ENCODE measurements at regions not wholly inside any gene's neighbourhood (a gene's known extent, or its start where the extent isn't known, plus 50 kb on each side); places are given as distances from the start of the nearest gene placed in this dataset.

DNA sequence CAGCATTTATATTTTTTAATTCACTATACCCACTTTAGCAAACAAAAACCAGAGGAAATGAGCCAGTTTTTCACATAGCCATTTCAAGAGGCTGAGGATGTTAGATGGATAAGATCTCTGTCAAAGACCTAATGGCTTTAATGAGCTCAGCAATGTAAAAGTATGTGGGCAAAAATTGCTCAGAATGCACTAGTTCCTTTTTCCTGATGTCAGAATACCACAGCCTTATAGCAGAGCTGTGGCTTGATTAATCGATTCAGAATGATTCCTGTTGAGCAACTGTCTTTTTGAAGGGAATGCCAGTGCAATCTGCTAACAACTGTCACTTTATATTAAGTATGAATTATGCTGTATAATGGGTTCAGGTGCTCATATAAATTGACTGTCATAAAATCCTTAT is 100.6 kb upstream of the HIVEP1 start:
- Histone ChIP-seq H3K4me1 (no peaks in the 10 kb centered on the region), H3K27ac (no peak overlapping the region), H3K27me3 (no peaks in the 10 kb centered on the region), H3K9me3 (peaks cover 0 to 8% (median 0%) of the 10 kb centered on the region in 11 donors), H3K36me3 (no peaks in the 10 kb centered on the region), H3K4me3 (no peak overlapping the region)
- ATAC-seq, result no peak
- intact Hi-C loops (cut with DNase I), result loop anchor here in 1 of 10 donors (5.0 kb wide), 1 partner anchor 456 kb away; no protein-coding TSS in a partner anchor
- 81 to 90% methylated on average over 1 of the region's 1 CpG for WGBS, 2 donors
- DNase-seq, result no peak
- TF ChIP-seq, protein P1, sequence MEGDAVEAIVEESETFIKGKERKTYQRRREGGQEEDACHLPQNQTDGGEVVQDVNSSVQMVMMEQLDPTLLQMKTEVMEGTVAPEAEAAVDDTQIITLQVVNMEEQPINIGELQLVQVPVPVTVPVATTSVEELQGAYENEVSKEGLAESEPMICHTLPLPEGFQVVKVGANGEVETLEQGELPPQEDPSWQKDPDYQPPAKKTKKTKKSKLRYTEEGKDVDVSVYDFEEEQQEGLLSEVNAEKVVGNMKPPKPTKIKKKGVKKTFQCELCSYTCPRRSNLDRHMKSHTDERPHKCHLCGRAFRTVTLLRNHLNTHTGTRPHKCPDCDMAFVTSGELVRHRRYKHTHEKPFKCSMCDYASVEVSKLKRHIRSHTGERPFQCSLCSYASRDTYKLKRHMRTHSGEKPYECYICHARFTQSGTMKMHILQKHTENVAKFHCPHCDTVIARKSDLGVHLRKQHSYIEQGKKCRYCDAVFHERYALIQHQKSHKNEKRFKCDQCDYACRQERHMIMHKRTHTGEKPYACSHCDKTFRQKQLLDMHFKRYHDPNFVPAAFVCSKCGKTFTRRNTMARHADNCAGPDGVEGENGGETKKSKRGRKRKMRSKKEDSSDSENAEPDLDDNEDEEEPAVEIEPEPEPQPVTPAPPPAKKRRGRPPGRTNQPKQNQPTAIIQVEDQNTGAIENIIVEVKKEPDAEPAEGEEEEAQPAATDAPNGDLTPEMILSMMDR (IDR thresholded peaks at IDR 0.05), result no peak

DNA sequence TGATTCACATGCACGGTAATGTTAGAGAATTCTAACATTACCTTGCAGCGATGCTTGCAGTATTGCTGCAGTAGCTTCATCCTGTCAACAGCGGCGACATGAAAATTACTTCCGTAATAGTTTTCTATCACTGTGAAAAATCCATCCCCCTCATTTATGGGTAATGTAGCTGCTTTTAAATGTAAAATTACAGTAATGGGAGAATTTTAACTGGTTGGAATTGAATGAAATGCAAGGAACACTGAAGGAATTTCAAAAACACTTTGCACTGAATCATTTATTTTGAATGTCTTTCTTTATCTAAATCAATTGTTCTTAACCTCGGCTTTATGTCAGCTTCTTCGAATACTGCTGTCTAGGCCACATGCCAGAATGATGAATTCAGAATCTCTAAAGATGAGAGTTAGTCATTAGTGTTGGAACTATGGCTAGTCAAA is 102.4 kb upstream of the HIVEP1 start:
- no peaks in the 10 kb centered on the region for H3K36me3 ChIP-seq
- intact Hi-C loops (cut with DNase I), result loop anchor here in 1 of 10 donors (5.0 kb wide), 1 partner anchor 458 kb away; no protein-coding TSS in a partner anchor
- TF ChIP-seq, protein P1 (IDR thresholded peaks at IDR 0.05), result no peak
- WGBS, 2 donors, result 76 to 81% methylated on average over 7 of the region's 7 CpGs
- H3K4me3 ChIP-seq, result no peak overlapping the region
- no peaks in the 10 kb centered on the region for H3K4me1 ChIP-seq
- H3K9me3 ChIP-seq, result peaks cover 0 to 8% (median 0%) of the 10 kb centered on the region in 11 donors
- no peak overlapping the region for H3K27ac ChIP-seq
- no peaks in the 10 kb centered on the region for H3K27me3 ChIP-seq
- ATAC-seq, result no peak
- no peak for DNase-seq

DNA sequence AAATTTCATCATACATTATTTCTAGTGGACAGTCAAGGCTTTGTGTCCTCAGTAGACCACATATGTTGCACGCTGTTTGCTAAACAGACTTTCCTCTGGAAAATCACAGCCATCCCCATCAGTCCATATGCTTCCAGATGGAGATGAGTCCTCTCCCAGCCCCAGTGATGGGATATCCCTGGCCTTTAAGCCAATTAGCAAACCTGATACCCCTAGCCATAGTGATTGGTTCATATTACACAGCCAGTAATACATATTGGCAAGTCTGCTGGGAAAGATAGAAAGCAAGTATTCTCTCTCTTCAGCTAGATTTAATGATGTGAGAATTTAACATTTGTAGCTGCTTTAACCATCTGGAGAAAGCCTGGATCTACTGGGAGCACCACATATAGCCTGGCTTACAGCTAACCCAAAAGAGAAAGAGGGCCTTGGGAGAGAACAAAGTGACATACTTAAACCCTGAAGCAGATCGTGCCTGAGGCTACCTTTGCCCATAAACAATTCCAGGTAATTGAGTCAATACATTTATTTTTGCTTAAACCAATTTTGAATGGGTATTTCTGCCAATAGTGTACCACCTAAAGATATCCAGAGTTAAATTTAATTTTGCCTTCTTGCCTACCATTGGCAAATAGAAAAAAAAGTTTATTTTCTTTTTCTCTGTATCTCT is 103.5 kb upstream of the HIVEP1 start:
- Histone ChIP-seq H3K4me1 (no peaks in the 10 kb centered on the region), H3K4me3 (no peak overlapping the region), H3K27me3 (no peaks in the 10 kb centered on the region), H3K9me3 (peaks cover 0 to 8% (median 0%) of the 10 kb centered on the region in 11 donors), H3K36me3 (no peaks in the 10 kb centered on the region), H3K27ac (no peak overlapping the region)
- ATAC-seq (no peak), DNase-seq (no peak)
- intact Hi-C loops (cut with DNase I), result no loop called here
- WGBS, 2 donors, result 76 to 83% methylated on average over 2 of the region's 2 CpGs
- TF ChIP-seq, protein P1 (IDR thresholded peaks at IDR 0.05), result no peak

DNA sequence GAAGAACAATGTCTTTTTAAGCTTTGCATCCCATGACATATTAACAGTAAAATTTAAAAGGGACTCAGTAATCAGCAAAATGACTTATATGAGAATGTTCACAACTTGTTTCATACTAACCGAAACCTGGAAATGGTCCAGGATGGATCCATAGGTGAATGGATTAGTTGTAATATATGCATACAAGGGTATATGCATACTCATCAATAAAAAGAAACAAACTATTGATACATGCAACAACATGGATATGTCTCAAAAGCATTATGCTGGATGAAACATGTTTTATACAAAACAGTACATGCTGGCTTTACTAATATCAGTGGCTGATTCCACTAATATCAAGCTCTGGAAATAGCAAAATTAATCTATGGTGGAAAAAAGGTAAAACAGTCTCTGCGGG is 108.5 kb upstream of the HIVEP1 start:
- no peak overlapping the region for H3K4me3 ChIP-seq
- TF ChIP-seq, protein P1 (IDR thresholded peaks at IDR 0.05), result no peak
- H3K27me3 ChIP-seq, result no peaks in the 10 kb centered on the region
- ATAC-seq (no peak), DNase-seq (no peak)
- H3K9me3 ChIP-seq, result no peaks in the 10 kb centered on the region
- no peaks in the 10 kb centered on the region for H3K4me1 ChIP-seq
- intact Hi-C loops (cut with DNase I), result no loop called here
- WGBS, 2 donors, result 96 to 99% methylated on average over 2 of the region's 2 CpGs
- H3K27ac ChIP-seq, result no peak overlapping the region
- no peaks in the 10 kb centered on the region for H3K36me3 ChIP-seq

Measured in heart right ventricle (tissue), 16 donors.